AG04449 (cell line): ENCODE measurements at regions not wholly inside any gene's neighbourhood (a gene's known extent, or its start where the extent isn't known, plus 50 kb on each side); places are given as distances from the start of the nearest gene placed in this dataset.
"Not testable (repeated sequence)": the region's sequence is repeated elsewhere in the genome, so short reads cannot be mapped to it uniquely, and the experiment has no call there.

Source experiments
- CTCF ChIA-PET: fragments of 350-600 bp; formaldehyde crosslinking; extraction: SDS; loops from one replicate; lab custom pipeline; 2021; ENCODE audit warnings: antibody characterized with exemption; lab: Yijun Ruan, JAX
- POLR2A ChIA-PET: fragments of 400-600, 350-600 bp; formaldehyde crosslinking; extraction: SDS; loops from one replicate; lab custom pipeline; 2020; ENCODE audit warnings: antibody characterized with exemption, inconsistent platforms; lab: Yijun Ruan, JAX
- DNase-seq: peaks from one replicate; pipeline ENCODE4 v3.0.0-alpha.2; 2010; ENCODE audit warnings: low read depth, low spot score
- H3K4me3 ChIP-seq: 2 replicates; pipeline ENCODE4 v1.5.1; 2011; ENCODE audit warnings: low read depth, mild to moderate bottlenecking, control low read depth, low read length
- TF ChIP-seq, protein P1 (sequence below): IDR thresholded peaks from one replicate; pipeline ENCODE4 v1.5.1; 2011; ENCODE audit warnings: mild to moderate bottlenecking, moderate library complexity, low read length, control low read depth, inconsistent platforms; ENCODE audit not compliant: insufficient read depth; ENCODE audit errors: missing control alignments

- POLR2A ChIA-PET = no interaction called here
- CTCF ChIA-PET = no interaction called here
- H3K4me3 ChIP-seq = no peak overlapping the region
- DNase-seq = no peak
- TF ChIP-seq, protein P1, sequence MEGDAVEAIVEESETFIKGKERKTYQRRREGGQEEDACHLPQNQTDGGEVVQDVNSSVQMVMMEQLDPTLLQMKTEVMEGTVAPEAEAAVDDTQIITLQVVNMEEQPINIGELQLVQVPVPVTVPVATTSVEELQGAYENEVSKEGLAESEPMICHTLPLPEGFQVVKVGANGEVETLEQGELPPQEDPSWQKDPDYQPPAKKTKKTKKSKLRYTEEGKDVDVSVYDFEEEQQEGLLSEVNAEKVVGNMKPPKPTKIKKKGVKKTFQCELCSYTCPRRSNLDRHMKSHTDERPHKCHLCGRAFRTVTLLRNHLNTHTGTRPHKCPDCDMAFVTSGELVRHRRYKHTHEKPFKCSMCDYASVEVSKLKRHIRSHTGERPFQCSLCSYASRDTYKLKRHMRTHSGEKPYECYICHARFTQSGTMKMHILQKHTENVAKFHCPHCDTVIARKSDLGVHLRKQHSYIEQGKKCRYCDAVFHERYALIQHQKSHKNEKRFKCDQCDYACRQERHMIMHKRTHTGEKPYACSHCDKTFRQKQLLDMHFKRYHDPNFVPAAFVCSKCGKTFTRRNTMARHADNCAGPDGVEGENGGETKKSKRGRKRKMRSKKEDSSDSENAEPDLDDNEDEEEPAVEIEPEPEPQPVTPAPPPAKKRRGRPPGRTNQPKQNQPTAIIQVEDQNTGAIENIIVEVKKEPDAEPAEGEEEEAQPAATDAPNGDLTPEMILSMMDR = no peak
These were observed 540.3 kb upstream of the CADM1 start for GRCh38 chr11:116044520-116044919.

GRCh38 chr11:116043857-116044256 is 539.6 kb upstream of the CADM1 start:
- ChIA-PET CTCF (no interaction called here), POLR2A (no interaction called here)
- TF ChIP-seq, protein P1 = no peak
- no peak for DNase-seq
- H3K4me3 ChIP-seq = no peak overlapping the region

- POLR2A ChIA-PET, H3K4me3 ChIP-seq, DNase-seq, CTCF ChIA-PET: not testable (repeated sequence)
These were observed 538.8 kb upstream of the CADM1 start for GRCh38 chr11:116043059-116043458.

- H3K4me3 ChIP-seq = no peak overlapping the region
- ChIA-PET POLR2A (no interaction called here), CTCF (no interaction called here)
- no peak for DNase-seq
- TF ChIP-seq, protein P1 = no peak
These were observed 537.9 kb upstream of the CADM1 start for GRCh38 chr11:116042146-116042545.

DNA sequence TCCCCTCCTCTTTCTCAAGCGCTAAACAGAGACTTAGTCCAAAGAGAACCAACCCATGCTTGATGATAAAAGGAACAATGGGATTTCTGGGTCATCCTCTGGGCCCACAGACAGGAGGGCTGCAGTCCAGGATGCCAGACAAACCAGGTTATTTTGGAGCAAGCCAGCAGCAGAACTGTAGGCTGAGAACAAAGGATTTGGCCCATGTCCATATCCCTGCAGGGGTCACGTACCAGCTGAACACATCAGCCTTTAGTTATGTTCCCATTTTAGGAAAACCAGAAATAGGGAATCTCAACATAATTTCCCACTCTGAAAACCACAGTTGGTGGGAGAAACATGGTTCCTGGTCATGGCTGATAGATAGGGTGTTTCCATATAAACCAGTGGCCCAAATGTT is 533.6 kb upstream of the CADM1 start:
- TF ChIP-seq, protein P1 = no peak
- POLR2A ChIA-PET = no interaction called here
- no peak overlapping the region for H3K4me3 ChIP-seq
- CTCF ChIA-PET = no interaction called here
- DNase-seq = no peak

DNA sequence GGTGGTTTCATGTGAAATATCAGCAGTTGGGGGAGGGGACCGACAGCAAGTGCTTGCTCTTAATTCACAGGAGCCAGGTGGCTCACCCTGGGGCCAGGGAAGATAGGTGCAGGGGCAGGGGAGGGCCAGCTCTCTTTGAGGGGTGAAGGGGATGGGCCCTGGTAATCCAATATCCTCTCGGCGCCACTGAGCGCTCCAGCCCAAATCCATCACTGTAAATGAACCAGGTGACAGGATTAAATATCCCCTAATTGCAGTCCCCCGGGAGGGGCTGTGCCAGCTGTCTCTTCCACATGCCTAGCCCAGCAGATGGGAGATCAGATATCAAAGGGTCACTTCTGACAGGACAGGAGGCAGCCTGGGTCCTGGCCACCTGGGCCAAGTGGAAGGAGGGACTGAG is 531.8 kb upstream of the CADM1 start:
- CTCF ChIA-PET = no interaction called here
- TF ChIP-seq, protein P1 = no peak
- DNase-seq = no peak
- POLR2A ChIA-PET = no interaction called here
- H3K4me3 ChIP-seq = no peak overlapping the region

DNA sequence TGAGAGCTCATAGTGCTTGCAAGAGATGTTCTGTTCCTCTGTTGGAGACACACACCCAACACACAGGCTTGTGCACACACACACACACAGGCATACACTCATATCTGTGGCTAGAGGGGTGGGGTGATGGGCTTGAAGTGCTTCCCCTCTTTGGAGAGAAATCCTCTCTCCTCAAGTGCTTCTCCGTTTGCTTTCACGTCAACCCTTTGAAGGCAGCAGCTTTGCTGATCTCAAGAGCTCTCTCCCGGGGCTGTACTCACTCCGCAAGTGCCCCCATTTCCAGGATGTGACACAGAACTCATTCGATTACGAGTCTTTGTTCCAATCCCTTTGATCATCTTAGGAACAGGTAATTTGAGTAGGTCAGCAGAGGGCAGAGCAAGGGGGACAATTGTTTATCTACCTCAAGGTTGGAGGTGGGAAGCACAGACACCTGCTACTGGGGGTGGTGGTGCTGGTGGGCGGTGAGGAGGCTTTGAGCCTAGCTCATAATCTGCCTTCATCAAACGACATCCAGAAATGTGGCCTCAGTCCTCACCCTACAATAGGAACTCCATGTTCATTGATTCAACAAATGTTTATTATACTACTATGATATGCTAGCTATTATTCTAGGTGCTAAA is 529.8 kb upstream of the CADM1 start:
- H3K4me3 ChIP-seq = no peak overlapping the region
- no peak for DNase-seq
- ChIA-PET CTCF (no interaction called here), POLR2A (no interaction called here)
- TF ChIP-seq, protein P1 = no peak
